Tongue (tissue), 1 donor: ENCODE measurements at regions not wholly inside any gene's neighbourhood (a gene's known extent, or its start where the extent isn't known, plus 50 kb on each side); places are given as distances from the start of the nearest gene placed in this dataset.
A peak's percentile ranks its signal among the peaks of the same experiment; 100 is the strongest.
"Not testable (repeated sequence)": the region's sequence is repeated elsewhere in the genome, so short reads cannot be mapped to it uniquely, and the experiment has no call there.

Source experiments
- DNase-seq: peaks from one replicate; pipeline ENCODE4 v3.0.0-alpha.2; 2015

- DNase-seq, result not testable (repeated sequence)
Observed at GRCh38 chr4:131883181-131883580, 1265.9 kb upstream of the PCDH10 start.

GRCh38 chr4:131925662-131926061 is 1223.4 kb upstream of the PCDH10 start:
- not testable (repeated sequence) for DNase-seq

- not testable (repeated sequence) for DNase-seq
Observed at GRCh38 chr4:131967646-131968045, 1181.4 kb upstream of the PCDH10 start.

GRCh38 chr4:131974730-131975129 is 1174.4 kb upstream of the PCDH10 start:
- no peak for DNase-seq

GRCh38 chr4:131975276-131976132 is 1173.6 kb upstream of the PCDH10 start:
- DNase-seq, result not testable (repeated sequence)

- not testable (repeated sequence) for DNase-seq
Observed at GRCh38 chr4:131976133-131977002, 1172.7 kb upstream of the PCDH10 start.

- DNase-seq, result no peak
Observed at GRCh38 chr4:131978120-131978519, 1171.0 kb upstream of the PCDH10 start.

GRCh38 chr4:131989576-131989975 is 1159.5 kb upstream of the PCDH10 start:
- no peak for DNase-seq

- no peak for DNase-seq
Observed at GRCh38 chr4:132001542-132001941, 1147.6 kb upstream of the PCDH10 start.

- no peak for DNase-seq
Observed at GRCh38 chr4:132003593-132003992, 1145.5 kb upstream of the PCDH10 start.

GRCh38 chr4:132015321-132015720 is 1133.8 kb upstream of the PCDH10 start:
- no peak for DNase-seq

- no peak for DNase-seq
Observed at GRCh38 chr4:132016703-132017350, 1132.3 kb upstream of the PCDH10 start.

GRCh38 chr4:132026166-132026565 is 1122.9 kb upstream of the PCDH10 start:
- DNase-seq, result peak; percentile 51

GRCh38 chr4:132026816-132027215 is 1122.3 kb upstream of the PCDH10 start:
- DNase-seq, result no peak

- DNase-seq, result no peak
Observed at GRCh38 chr4:132056496-132056895, 1092.6 kb upstream of the PCDH10 start.

- DNase-seq, result no peak
Observed at GRCh38 chr4:132059227-132059626, 1089.9 kb upstream of the PCDH10 start.

- DNase-seq, result no peak
Observed at GRCh38 chr4:132062611-132063239, 1086.4 kb upstream of the PCDH10 start.

GRCh38 chr4:132063829-132064228 is 1085.3 kb upstream of the PCDH10 start:
- DNase-seq, result no peak

- no peak for DNase-seq
Observed at GRCh38 chr4:132065940-132066495, 1083.1 kb upstream of the PCDH10 start.

GRCh38 chr4:132071815-132072214 is 1077.3 kb upstream of the PCDH10 start:
- no peak for DNase-seq

GRCh38 chr4:132076829-132077228 is 1072.3 kb upstream of the PCDH10 start:
- DNase-seq, result no peak

GRCh38 chr4:132085105-132085504 is 1064.0 kb upstream of the PCDH10 start:
- DNase-seq, result no peak
